ENCODE measurements at regions not wholly inside any gene's neighbourhood (a gene's known extent, or its start where the extent isn't known, plus 50 kb on each side); places are given as distances from the start of the nearest gene placed in this dataset.

- TF ChIP-seq POLR2AphosphoS5 (IDR thresholded peaks at IDR 0.05; ENCODE audit: low read depth, low read length): no peak
- TF ChIP-seq REST (IDR thresholded peaks at IDR 0.05; ENCODE audit: insufficient read depth in 1 of 2, low read depth in 2 of 2, low read length in 2 of 2): no peak
These were observed 253.4 kb downstream of the FAM76B start for GRCh38 chr11:95536047-95536690.
